NT2/D1 (cell line): ENCODE measurements at regions not wholly inside any gene's neighbourhood (a gene's known extent, or its start where the extent isn't known, plus 50 kb on each side); places are given as distances from the start of the nearest gene placed in this dataset.
"Not testable (repeated sequence)": the region's sequence is repeated elsewhere in the genome, so short reads cannot be mapped to it uniquely, and the experiment has no call there.

Source experiments
- DNase-seq: peaks from one replicate; pipeline ENCODE4 v3.0.0-alpha.2; 2011; ENCODE audit warnings: low read depth, low spot score
- H3K27me3 ChIP-seq: 2 replicates; pipeline ENCODE4 v1.6.0; 2011; ENCODE audit warnings: mild to moderate bottlenecking; ENCODE audit not compliant: insufficient read length, insufficient read depth
- H3K36me3 ChIP-seq: 2 replicates; pipeline ENCODE4 v1.6.1; 2011; ENCODE audit warnings: mild to moderate bottlenecking, low read length, mixed read lengths; ENCODE audit not compliant: insufficient read depth, insufficient read length
- H3K4me1 ChIP-seq: 2 replicates; pipeline ENCODE4 v1.5.1; 2011; ENCODE audit not compliant: insufficient read depth, insufficient read length
- H3K4me3 ChIP-seq: 2 replicates; pipeline ENCODE4 v1.5.1; 2011; ENCODE audit warnings: low read depth; ENCODE audit not compliant: insufficient read length
- H3K9ac ChIP-seq: 2 replicates; pipeline ENCODE4 v1.6.0; 2011; ENCODE audit warnings: low read depth; ENCODE audit not compliant: insufficient read length
- H3K9me3 ChIP-seq: 2 replicates; pipeline ENCODE4 v1.5.1; 2011; ENCODE audit warnings: mild to moderate bottlenecking, low read length; ENCODE audit not compliant: insufficient read depth
- SUZ12 ChIP-seq: IDR thresholded peaks from 2 replicates; pipeline ENCODE4 v1.6.1; 2011; ENCODE audit not compliant: insufficient read length, insufficient read depth; ENCODE audit errors: extremely low read depth
- YY1 ChIP-seq: IDR thresholded peaks from 2 replicates; pipeline ENCODE4 v1.6.1; 2011; ENCODE audit not compliant: insufficient read length, insufficient read depth
- ZNF274 ChIP-seq: IDR thresholded peaks from 2 replicates; pipeline ENCODE4 v1.6.1; 2011; ENCODE audit warnings: mild to moderate bottlenecking, low read depth, low read length

DNA sequence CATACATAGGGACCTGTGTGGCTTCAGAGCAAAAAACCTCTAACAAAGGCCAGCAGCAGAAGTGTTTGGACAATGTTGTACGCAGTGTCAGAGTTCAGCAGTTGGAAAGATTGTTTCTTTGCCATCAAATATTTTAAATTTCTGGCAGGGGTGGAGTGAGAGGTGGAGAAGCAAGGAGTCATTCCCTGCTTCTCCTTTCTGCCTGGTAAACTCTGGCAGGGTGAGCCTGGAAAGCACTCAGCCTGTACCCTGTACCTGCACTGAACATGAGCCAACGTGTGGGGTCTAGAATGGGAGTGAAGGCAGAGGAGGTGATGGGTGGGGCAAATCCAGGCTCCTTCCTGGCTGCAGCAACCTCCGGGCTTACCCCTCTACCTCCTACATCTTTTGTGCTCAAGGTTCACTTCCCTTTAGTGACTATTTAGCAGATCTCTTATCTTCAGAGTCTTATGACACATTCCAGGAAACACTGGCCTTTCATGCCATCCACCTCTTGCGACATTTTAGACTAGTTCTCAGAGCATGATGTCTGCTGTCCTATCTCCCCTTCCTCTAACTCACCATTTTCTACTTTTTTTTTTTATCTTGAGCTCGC lies 445.0 kb upstream of the PIK3R1 start:
- Histone ChIP-seq H3K4me1 (no peaks in the 10 kb centered on the region), H3K4me3 (no peak overlapping the region), H3K27me3 (no peaks in the 10 kb centered on the region), H3K9ac (no peak overlapping the region), H3K9me3 (no peaks in the 10 kb centered on the region), H3K36me3 (no peaks in the 10 kb centered on the region)
- no peak for DNase-seq
- no peak for TF ChIP-seq ZNF274

DNA sequence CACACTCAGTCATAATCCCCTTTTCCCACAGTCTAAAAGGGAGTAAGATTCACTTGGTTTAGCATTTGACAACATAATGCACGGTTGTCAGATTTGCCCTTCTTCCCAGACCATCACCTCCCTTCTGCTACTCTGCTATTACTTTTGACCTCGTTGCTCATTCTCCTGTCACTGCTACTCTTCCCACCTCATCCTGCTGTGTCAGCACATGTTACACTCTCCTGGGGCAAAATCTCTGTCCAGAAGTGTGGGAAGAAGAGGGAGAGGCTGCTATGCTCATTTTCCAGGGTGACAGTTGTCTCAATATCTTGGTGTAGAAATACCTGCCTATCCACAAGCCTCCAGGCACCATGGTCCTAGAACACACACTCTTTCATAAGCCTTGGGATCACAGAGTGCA lies 449.9 kb upstream of the PIK3R1 start:
- no peaks in the 10 kb centered on the region for H3K36me3 ChIP-seq
- H3K27me3 ChIP-seq = no peaks in the 10 kb centered on the region
- TF ChIP-seq YY1 (no peak), ZNF274 (no peak), SUZ12 (no peak)
- DNase-seq = no peak
- H3K4me1 ChIP-seq = no peaks in the 10 kb centered on the region
- H3K9ac ChIP-seq = no peak overlapping the region
- H3K4me3 ChIP-seq = no peak overlapping the region
- H3K9me3 ChIP-seq = no peaks in the 10 kb centered on the region

DNA sequence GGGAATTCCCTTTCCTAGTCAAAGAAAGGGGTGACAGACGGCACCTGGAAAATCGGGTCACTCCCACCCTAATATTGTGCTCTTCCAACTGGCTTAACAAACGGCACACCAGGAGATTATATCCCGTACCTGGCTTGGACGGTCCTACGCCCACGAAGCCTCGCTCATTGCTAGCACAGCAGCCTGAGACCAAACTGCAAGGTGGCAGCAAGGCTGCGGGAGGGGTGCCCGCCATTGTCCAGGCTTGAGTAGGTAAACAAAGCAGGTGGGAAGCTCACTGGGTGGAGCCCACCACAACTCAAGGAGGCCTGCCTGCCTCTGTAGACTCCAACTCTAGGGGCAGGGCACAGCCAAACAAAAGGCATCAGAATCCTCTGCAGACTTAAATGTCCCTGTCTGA lies 457.8 kb upstream of the PIK3R1 start:
- not testable (repeated sequence) for H3K9me3 ChIP-seq, H3K4me1 ChIP-seq, H3K27me3 ChIP-seq, DNase-seq, H3K9ac ChIP-seq, H3K4me3 ChIP-seq, H3K36me3 ChIP-seq

DNA sequence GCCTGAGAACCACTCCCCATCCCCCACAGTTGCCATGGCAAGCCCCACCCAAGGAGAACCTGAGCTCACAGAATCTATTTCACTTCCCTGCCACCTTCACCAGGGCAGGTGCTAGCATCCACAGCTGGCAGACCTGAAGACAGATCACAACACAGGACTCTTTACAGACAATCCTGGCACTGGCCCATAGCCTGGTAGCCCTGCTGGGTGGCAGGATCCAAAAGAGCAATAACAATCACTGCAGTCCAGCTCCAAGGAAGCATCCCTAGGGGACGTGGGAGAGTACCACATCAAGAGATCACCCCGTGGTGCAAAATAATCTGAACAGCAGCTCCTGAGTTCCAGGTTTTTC lies 463.2 kb upstream of the PIK3R1 start:
- TF ChIP-seq SUZ12 (no peak), ZNF274 (no peak), YY1 (no peak)
- no peak for DNase-seq

DNA sequence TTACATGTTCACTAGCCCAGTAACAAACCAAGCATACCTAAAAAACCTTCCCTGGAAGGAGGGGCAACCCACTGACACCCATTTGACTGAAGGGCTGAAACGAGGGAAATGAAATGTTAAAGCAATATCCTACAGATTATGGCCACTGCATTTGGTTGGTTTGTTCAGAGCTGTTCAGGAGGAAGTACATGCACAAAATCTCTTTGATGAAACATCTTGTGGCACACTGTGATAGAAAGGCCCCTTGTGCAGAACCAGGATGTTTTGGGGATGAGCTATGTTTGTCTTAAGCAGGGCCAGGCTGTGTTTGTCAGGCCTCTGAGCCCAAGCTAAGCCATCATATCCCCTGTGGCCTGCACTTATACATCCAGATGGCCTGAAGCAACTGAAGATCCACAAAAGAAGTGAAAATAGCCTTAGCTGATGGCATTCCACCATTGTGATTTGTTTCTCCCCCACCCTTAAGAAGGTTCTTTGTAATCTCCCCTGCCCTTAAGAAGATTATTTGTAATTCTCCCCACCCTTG lies 467.3 kb upstream of the PIK3R1 start:
- TF ChIP-seq ZNF274 (no peak), YY1 (no peak), SUZ12 (no peak)
- Histone ChIP-seq H3K4me1 (peaks cover 5% of the 10 kb centered on the region), H3K4me3 (no peak overlapping the region), H3K36me3 (no peaks in the 10 kb centered on the region), H3K27me3 (no peaks in the 10 kb centered on the region), H3K9ac (no peak overlapping the region), H3K9me3 (peaks cover 15% of the 10 kb centered on the region; the same call in 1 of the 2 replicates)
- DNase-seq = no peak

More for the DNA sequence above, 463.2 kb upstream of the PIK3R1 start:
- H3K36me3 ChIP-seq = no peaks in the 10 kb centered on the region
- no peaks in the 10 kb centered on the region for H3K27me3 ChIP-seq
- H3K4me1 ChIP-seq = peaks cover 5% of the 10 kb centered on the region
- H3K4me3 ChIP-seq = no peak overlapping the region
- no peak overlapping the region for H3K9ac ChIP-seq
- 0 out of 2 replicates have a peak, but pooled peaks cover 11% of the 10 kb centered on the region for H3K9me3 ChIP-seq

DNA sequence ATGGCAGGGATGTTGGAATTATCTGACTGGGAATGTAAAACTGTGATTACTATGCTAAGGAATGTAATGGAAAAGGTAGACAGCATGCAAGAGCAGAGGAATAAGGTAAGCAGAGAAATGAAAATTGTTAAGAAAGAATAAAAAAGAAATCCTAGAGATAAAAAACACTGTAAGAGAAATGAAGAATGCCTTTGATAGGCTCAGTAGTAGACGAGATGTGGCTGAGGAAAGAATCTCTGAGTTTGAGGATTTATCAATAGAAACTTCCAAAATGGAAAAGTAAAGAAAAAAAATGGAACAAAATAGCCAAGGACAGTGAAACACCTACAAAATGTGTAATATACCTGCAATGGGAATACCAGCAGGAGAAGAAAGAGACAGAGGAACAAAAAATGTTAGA lies 468.5 kb upstream of the PIK3R1 start:
- Histone ChIP-seq H3K9me3 (peaks cover 6% of the 10 kb centered on the region; the same call in 1 of the 2 replicates), H3K4me3 (no peak overlapping the region), H3K27me3 (no peaks in the 10 kb centered on the region), H3K9ac (no peak overlapping the region), H3K4me1 (peaks cover 5% of the 10 kb centered on the region), H3K36me3 (no peaks in the 10 kb centered on the region)
- no peak for DNase-seq
- TF ChIP-seq YY1 = no peak
- TF ChIP-seq ZNF274 = no peak
- TF ChIP-seq SUZ12 = no peak

DNA sequence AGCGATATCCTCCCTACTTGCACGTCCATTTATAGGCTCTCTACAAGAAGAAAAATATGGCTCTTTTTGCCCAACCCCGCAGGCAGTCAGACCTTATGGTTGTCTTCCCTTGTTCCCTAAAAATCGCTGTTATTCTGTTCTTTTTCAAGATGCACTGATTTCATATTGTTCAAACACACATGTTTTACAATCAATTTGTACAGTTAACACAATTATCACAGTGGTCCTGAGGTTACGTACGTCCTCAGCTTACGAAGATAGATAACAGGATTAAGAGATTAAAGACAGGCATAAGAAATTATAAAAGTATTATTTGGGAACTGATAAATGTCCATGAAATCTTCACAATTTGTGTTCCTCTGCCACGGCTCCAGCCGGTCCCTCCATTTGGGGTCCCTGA lies 468.9 kb upstream of the PIK3R1 start:
- not testable (repeated sequence) for H3K4me3 ChIP-seq, H3K9me3 ChIP-seq, H3K36me3 ChIP-seq, H3K4me1 ChIP-seq, H3K27me3 ChIP-seq, DNase-seq, H3K9ac ChIP-seq

DNA sequence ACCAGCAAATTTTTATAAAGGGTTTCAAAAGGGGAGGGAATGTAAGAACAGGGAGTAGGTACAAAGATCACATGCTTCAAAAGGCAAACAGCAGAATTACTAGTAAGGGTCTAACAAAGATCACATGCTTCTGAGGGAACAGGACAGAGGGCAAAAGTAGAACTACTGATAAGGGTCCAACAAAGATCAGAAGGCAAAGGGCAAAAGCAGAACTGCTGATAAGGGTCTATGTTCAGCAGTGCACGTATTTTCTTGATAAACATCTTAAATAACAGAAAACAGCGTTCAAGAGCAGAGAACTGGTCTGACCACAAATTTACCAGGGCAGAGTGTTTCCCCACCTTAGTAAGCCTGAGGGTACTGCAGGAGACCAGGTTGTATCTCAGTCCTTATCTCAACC lies 469.5 kb upstream of the PIK3R1 start:
- Histone ChIP-seq H3K36me3 (no peaks in the 10 kb centered on the region), H3K4me3 (no peak overlapping the region), H3K27me3 (no peaks in the 10 kb centered on the region), H3K9me3 (peaks cover 4% of the 10 kb centered on the region; the same call in 1 of the 2 replicates), H3K9ac (no peak overlapping the region), H3K4me1 (peaks cover 5% of the 10 kb centered on the region)
- no peak for DNase-seq
- TF ChIP-seq YY1 = no peak
- no peak for TF ChIP-seq SUZ12
- TF ChIP-seq ZNF274 = no peak
